GM15510 (cell line): ENCODE measurements at regions not wholly inside any gene's neighbourhood (a gene's known extent, or its start where the extent isn't known, plus 50 kb on each side); places are given as distances from the start of the nearest gene placed in this dataset.

Experiments used
- POLR2A ChIP-seq: IDR thresholded peaks from 3 replicates; pipeline ENCODE4 v1.6.1; 2011; ENCODE audit warnings: borderline replicate concordance; ENCODE audit not compliant: insufficient read length; ENCODE audit errors: extremely low read depth

- TF ChIP-seq POLR2A: no peak
Observed at GRCh38 chr9:89801742-89802670, 197.2 kb downstream of the GADD45G start.

DNA sequence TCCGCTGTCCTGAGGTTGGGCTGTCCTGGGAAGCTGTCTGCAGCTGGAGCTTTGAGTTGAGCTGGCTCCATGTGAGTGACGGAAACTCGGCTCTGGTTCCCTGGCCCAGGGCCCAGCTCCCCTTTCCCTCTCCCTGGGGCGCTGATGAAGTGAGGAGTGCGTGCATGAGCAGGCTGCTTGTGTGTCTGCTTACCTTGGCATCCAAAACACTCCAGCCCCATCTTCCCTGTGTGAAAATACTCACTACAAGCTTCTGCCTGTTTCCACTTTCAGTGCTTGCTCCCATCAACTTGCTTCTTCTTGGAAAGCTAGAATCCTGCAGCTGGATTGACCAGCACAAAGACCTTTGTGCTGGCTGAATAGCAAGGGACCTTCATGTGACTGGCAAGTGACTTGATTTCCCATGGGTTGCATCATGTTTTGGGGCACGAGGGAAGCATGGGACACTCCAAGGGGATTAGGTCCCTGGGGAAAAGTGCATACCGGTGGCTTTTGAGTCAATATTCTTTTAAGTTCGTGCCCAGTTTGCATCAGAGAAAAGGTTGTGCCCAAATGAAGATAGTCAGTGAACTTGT, 198.1 kb downstream of the GADD45G start:
- TF ChIP-seq POLR2A: no peak

DNA sequence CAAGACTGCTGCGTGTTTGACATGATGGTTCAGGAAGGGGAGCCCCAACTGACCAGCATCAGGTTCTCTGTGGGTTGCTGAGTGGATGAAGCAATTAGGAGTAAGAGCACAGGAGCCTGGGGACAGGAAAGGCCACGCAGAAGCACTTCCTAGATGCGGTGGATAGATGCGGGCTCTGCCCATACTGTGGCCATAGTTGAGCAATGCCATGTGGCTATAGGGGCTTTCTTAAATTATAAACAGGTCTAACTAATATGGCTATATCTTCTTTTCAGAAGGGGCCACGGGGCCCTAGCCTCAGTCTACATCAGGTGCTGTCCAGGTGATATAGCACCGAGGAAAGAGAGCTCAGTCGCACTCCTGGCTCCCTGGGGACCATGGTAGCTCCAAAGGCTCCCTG, 198.6 kb downstream of the GADD45G start:
- TF ChIP-seq POLR2A: no peak

- no peak for TF ChIP-seq POLR2A
Observed at GRCh38 chr9:89804766-89805531, 200.1 kb downstream of the GADD45G start.

- no peak for TF ChIP-seq POLR2A
Observed at GRCh38 chr9:89805571-89806292, 200.9 kb downstream of the GADD45G start.

DNA sequence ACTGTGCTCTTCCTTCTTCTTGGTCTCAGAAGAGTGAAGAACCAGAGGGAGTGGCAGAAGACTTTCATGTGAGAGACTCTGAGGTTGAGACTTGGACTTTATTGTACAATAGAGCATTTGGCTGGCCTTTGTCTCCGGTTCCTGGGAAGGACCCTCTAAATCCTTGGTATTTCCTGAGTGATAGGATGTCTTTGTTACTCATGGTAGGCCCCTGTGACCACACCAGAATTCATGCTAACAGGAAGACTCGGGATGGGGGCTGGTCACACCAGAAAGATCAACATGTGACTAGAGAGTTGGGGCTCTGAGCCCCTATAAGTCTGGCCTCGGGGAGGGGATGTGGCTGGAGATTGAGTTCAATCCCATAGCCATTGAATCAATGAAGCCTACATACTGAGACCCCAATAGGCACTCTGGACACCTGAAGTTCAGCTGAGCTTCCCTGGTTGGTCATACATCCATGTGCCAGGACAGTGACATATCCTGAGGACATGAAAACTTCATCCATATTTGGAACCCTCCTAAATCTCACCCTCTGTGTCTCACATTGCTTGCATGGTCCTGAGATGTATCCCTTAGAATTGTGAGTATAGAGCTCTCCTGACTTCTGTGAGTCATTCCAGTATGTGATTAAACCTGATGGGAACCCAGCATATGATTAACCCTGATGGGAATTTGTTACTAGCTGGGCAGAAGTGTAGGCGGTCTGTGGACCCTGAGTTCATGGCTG, 201.7 kb downstream of the GADD45G start:
- no peak for TF ChIP-seq POLR2A

GRCh38 chr9:89807101-89807395, 202.2 kb downstream of the GADD45G start:
- no peak for TF ChIP-seq POLR2A

DNA sequence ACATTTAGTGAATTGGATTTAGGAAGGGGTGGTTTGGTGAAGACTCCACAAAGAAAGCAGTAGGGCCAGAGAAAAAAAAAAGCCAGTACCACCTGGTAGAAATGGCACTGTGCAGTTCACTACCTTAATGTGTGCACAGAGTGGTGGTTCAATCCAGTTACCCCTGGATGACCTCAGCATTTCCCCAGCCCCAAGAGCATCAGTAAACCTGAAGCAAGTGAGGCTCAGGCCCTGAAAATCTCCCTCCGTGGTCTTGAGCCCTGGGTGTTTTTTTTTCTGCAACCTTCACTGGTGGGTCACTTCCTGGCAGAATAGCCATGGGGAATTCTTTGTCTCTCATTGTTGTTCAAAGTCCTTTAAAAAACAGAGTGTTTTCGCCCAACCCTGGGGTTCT, 202.9 kb downstream of the GADD45G start:
- no peak for TF ChIP-seq POLR2A

DNA sequence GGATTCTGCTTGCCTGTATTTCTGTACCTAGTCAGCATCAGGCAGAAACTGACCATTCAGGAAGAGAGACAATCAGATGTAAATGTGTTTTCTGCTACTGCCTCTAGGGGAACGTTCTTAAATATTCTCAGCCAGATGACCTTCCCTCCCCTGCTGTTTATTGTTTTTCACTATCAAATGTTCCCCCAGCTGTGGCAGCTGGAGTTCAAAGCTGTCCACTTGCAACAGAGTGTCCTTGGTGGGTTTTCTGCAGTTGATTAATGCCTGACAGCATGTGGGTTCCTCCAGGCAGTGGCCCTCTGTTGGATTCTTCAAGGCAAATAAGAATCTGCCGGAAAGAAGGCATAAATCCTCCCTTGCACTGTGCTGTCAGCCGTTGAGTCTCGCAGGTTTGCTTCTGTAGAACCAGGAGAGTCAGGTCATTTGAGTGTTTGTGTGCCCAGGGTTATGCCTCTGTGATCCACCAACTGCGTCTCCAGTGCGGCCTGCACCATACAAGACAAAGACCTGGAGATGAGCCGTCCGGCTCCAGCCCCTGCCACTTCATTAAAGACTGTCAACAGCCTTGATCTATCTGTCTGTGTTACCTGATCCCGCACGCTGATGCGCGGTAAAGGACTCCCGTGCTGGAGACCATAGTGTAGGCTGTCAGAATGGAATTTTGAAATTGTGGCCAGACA, 203.4 kb downstream of the GADD45G start:
- no peak for TF ChIP-seq POLR2A

DNA sequence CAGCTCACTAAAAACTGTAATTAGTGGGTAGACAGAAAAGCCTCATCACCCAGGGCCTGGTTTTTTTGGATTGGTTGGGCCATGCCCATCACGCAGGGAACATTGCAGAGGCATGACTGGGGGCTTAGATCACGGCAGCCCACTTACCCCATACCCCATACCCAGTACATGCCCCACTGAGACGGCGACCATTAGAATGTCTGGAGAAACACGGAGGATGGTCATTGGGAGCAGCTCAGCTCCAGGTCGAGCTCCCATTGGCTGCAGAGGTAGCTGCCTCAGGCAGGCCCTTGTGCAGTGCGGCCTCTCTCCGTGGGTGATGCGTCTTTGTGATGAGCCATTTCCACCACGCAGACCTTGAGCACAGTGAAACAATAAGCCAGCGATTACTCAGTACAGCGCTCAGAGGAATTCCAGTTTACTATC, 204.0 kb downstream of the GADD45G start:
- TF ChIP-seq POLR2A: no peak

- TF ChIP-seq POLR2A: no peak
Observed at GRCh38 chr9:89810431-89810830, 205.6 kb downstream of the GADD45G start.

DNA sequence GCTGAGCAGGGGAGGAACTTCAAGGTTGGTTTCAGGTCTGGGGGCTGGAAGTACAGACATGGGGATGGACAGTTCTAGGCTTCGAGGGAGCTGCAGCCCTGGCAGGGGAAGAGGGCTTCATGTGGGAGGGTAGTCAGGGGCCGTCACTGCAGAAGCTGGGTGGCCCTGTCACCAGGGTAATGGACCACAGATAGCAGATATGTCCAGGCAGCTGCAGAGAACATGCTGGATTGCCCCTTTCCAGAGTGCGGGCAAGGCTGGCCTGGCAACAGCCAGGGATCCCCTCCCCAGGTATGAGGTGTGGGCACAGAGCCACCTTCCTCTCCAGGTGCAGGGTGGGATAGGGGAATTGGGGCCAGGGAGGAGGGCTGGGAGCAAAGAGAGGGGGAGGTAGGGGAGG, 206.5 kb downstream of the GADD45G start:
- no peak for TF ChIP-seq POLR2A

DNA sequence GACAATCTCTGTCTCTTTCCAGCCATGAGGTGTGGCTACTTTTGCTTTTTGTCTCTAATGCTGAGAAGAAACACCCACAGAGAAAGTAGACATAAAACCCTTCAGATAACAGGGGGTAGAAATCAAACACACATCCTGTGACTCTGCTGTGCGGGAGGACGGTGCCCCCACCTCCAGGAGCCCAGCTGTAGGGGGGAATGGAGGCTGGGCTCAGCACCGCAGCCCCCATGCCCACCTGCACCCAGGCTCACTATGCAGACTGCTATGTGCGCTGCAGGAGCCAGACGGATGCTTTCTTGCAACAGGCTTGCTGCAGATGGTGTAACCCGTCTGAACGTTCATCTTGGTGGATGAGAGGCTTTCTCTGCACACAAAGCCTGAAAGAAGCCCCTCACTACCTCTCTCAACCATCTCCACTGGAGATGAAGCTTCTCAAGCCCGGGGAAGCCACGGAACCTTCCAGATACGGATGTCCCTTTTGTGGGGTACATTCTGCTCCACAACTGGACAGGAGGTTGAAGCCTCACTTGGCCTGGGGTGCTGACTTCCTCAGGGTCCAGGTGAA, 207.2 kb downstream of the GADD45G start:
- TF ChIP-seq POLR2A: no peak
